Esophagus muscularis mucosa (tissue), 4 donors: ENCODE measurements at regions not wholly inside any gene's neighbourhood (a gene's known extent, or its start where the extent isn't known, plus 50 kb on each side); places are given as distances from the start of the nearest gene placed in this dataset.

ENCODE experiments used
- EP300 ChIP-seq: sonication (generic); formaldehyde crosslinking; IDR thresholded peaks from one replicate; pipeline ENCODE4 v1.6.1; 2017; ENCODE audit warnings: antibody characterized with exemption
- POLR2A ChIP-seq: fragments of 450-650 bp; IDR thresholded peaks from one replicate; pipeline ENCODE4 v1.6.1; 2017; ENCODE audit warnings: antibody characterized with exemption, moderate library complexity, mild to moderate bottlenecking, low read depth
- TF ChIP-seq, protein P1 (sequence below), 3 experiments: fragments of 200-600 bp in 2 of 3; fragments of 450-650 bp in 1 of 3; sonication (generic) in 2 of 3; IDR thresholded peaks; one replicate each; pipeline ENCODE4 v1.5.1; 2017 to 2019; ENCODE audit warnings: antibody characterized with exemption in 3 of 3, mild to moderate bottlenecking in 2 of 3, moderate library complexity in 1 of 3

DNA sequence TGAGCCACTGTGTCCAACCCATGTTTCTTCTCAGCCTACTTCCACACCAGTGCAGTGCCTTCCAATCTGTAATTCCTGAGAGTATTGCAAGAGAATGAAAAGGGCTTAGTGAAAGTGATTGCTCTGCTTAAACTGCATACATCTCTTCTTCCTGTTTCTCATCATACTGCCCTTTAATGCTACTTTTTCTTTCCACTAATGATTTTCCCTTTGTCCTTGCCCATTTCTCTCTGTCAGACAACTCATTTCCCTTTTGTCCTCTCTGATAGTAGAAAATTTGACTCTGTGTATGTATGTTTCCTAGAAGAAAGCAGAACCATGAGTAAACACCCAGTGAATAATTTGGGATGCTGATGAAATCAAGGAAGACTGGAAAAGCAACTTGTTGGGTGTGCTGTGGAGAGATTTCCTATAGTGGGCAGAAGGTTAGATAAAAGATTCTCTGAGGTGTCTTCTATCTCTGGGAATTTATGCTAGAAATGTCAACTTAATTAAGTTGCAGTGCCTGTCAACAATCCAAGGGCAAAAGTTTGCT, 102.2 kb upstream of the CHD1 start:
- TF ChIP-seq POLR2A = no peak
- TF ChIP-seq, protein P1, sequence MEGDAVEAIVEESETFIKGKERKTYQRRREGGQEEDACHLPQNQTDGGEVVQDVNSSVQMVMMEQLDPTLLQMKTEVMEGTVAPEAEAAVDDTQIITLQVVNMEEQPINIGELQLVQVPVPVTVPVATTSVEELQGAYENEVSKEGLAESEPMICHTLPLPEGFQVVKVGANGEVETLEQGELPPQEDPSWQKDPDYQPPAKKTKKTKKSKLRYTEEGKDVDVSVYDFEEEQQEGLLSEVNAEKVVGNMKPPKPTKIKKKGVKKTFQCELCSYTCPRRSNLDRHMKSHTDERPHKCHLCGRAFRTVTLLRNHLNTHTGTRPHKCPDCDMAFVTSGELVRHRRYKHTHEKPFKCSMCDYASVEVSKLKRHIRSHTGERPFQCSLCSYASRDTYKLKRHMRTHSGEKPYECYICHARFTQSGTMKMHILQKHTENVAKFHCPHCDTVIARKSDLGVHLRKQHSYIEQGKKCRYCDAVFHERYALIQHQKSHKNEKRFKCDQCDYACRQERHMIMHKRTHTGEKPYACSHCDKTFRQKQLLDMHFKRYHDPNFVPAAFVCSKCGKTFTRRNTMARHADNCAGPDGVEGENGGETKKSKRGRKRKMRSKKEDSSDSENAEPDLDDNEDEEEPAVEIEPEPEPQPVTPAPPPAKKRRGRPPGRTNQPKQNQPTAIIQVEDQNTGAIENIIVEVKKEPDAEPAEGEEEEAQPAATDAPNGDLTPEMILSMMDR (IDR thresholded peaks at IDR 0.05) = no peak
- TF ChIP-seq EP300 = no peak
